ENCODE measurements at regions not wholly inside any gene's neighbourhood (a gene's known extent, or its start where the extent isn't known, plus 50 kb on each side); places are given as distances from the start of the nearest gene placed in this dataset.

DNA sequence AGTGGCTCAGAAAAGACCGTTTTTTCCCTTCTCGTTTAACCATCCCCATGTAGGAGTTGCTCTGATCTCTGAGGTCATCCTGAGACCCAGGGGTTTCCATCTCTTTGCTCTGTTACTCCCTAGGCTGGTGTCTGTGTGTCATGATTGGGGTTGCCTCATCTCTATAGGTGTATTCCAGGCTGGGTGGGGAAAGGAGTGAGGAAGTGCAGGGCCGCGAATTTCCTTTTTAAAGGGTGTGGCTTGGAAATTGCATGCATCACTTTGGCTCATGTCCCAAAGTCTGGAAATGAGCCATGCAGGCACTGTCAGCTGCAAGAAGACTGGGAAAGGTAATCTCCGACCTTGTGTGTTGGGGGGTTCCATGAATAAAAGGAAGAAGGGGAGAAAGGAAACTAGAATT lies 201.9 kb downstream of the AACS start:
- Mint-ChIP-seq H3K36me3 (no peaks in the 10 kb centered on the region), H3K4me1 (peaks cover 2% of the 10 kb centered on the region), H3K9me3 (peaks cover 10% of the 10 kb centered on the region), H3K4me3 (no peak overlapping the region), H3K27me3 (ENCODE audit: low read depth) (peaks cover 77% of the 10 kb centered on the region), H3K27ac (no peak overlapping the region)
- no peak for TF ChIP-seq CTCF (IDR thresholded peaks at IDR 0.05; ENCODE audit: unreplicated experiment)
- DNase-seq (ENCODE audit: low spot score in 2 of 2, unreplicated experiment in 2 of 2) = no peak

- no peaks in the 10 kb centered on the region for H3K9me3 Mint-ChIP-seq
- H3K4me3 Mint-ChIP-seq = no peak overlapping the region
- peaks cover 72% of the 10 kb centered on the region for H3K27me3 Mint-ChIP-seq (ENCODE audit: low read depth)
- no peaks in the 10 kb centered on the region for H3K36me3 Mint-ChIP-seq
- no peak for DNase-seq (ENCODE audit: low spot score in 2 of 2, unreplicated experiment in 2 of 2)
- H3K27ac Mint-ChIP-seq = no peak overlapping the region
- H3K4me1 Mint-ChIP-seq = peaks cover 2% of the 10 kb centered on the region
- no peak for TF ChIP-seq CTCF (IDR thresholded peaks at IDR 0.05; ENCODE audit: unreplicated experiment)
These were observed 204.0 kb downstream of the AACS start for GRCh38 chr12:125269276-125269675.

- TF ChIP-seq CTCF (IDR thresholded peaks at IDR 0.05; ENCODE audit: unreplicated experiment) = no peak
- H3K4me3 Mint-ChIP-seq = no peak overlapping the region
- no peaks in the 10 kb centered on the region for H3K36me3 Mint-ChIP-seq
- DNase-seq (ENCODE audit: low spot score in 2 of 2, unreplicated experiment in 2 of 2) = no peak
- H3K4me1 Mint-ChIP-seq = peaks cover 2% of the 10 kb centered on the region
- no peak overlapping the region for H3K27ac Mint-ChIP-seq
- no peaks in the 10 kb centered on the region for H3K9me3 Mint-ChIP-seq
- peaks cover 79% of the 10 kb centered on the region for H3K27me3 Mint-ChIP-seq (ENCODE audit: low read depth)
These were observed 206.7 kb downstream of the AACS start for GRCh38 chr12:125271892-125272291.

DNA sequence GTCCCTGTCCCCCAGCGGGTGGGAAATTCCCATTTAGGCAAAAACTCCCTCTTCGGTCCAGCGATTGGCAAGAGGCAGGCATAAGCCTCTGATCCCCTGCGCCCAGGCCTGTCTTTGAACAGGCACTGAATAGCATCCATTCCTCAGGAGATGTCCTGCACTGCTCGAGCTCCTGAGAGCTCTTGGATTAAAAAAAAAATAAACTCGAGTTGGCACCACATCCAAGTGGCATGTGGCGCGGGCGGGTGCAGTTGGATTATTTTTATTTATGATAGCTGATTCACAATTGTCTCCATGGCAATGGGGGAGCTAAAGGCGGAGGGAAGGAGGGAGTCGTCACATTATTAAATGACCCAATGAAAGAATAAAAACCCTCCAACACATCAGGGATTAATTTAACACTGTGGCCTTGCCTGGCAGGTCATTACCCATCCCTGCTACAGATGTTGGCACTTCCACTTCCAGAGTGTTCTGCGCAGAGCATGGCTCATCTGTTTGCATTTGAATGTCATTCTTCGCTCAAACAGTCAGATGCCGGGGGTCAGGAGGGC lies 207.2 kb downstream of the AACS start:
- TF ChIP-seq CTCF (IDR thresholded peaks at IDR 0.05; ENCODE audit: unreplicated experiment) = no peak
- Mint-ChIP-seq H3K9me3 (no peaks in the 10 kb centered on the region), H3K4me3 (no peak overlapping the region), H3K4me1 (peaks cover 2% of the 10 kb centered on the region), H3K36me3 (no peaks in the 10 kb centered on the region), H3K27me3 (ENCODE audit: low read depth) (peaks cover 79% of the 10 kb centered on the region), H3K27ac (no peak overlapping the region)
- no peak for DNase-seq (ENCODE audit: low spot score in 2 of 2, unreplicated experiment in 2 of 2)

DNA sequence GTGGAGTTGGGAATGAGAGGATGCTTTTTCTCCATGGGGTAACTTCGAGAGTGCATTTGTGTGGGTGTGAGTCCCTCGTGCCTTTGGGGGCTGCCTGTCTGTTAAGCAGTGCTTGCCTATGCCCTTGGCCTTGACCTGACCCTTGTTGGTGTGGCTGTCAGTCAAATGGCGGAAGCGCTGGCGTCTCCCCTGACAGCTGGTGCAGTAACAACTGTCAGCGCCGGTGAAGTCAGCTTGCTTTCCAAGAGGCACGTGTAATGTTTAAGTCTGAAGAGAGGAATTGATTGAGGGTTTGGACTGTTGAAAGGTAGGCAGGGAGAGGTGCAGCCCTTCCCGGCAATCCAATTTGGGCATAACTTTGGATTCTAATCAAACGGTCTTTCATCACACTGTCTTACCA lies 211.3 kb downstream of the AACS start:
- Mint-ChIP-seq H3K27ac (no peak overlapping the region), H3K9me3 (no peaks in the 10 kb centered on the region), H3K4me1 (no peaks in the 10 kb centered on the region), H3K36me3 (no peaks in the 10 kb centered on the region), H3K4me3 (no peak overlapping the region), H3K27me3 (ENCODE audit: low read depth) (peaks cover 87% of the 10 kb centered on the region)
- no peak for DNase-seq (ENCODE audit: low spot score in 2 of 2, unreplicated experiment in 2 of 2)
- TF ChIP-seq CTCF (IDR thresholded peaks at IDR 0.05; ENCODE audit: unreplicated experiment) = no peak

Measured in mesothelial cell of epicardium (in vitro differentiated cells).